GM06990 (cell line): ENCODE measurements at regions not wholly inside any gene's neighbourhood (a gene's known extent, or its start where the extent isn't known, plus 50 kb on each side); places are given as distances from the start of the nearest gene placed in this dataset.

Experiments
- DNase-seq: peaks from one replicate; pipeline ENCODE4 v3.0.0-alpha.2; 2011; ENCODE audit not compliant: insufficient read length; ENCODE audit errors: extremely low read depth
- H3K27me3 ChIP-seq: replicated peaks from 2 replicates; pipeline ENCODE4 v1.6.0; 2011; ENCODE audit warnings: low read length; ENCODE audit not compliant: control insufficient read depth, insufficient read depth
- H3K36me3 ChIP-seq: 2 replicates; pipeline ENCODE4 v1.5.1; 2011; ENCODE audit warnings: low read length; ENCODE audit not compliant: control insufficient read depth, insufficient read depth
- H3K4me3 ChIP-seq: replicated peaks from 2 replicates; pipeline ENCODE4 v1.5.1; 2011; ENCODE audit warnings: low read depth, mild to moderate bottlenecking, control low read depth, low read length
- CTCF ChIP-seq: IDR thresholded peaks from 2 replicates; pipeline ENCODE4 v1.5.1; 2011; ENCODE audit warnings: low read length, control low read depth, mild to moderate bottlenecking, inconsistent platforms; ENCODE audit not compliant: insufficient read depth, poor library complexity, severe bottlenecking

GRCh38 chr3:148034353-148034752 lies 625.2 kb downstream of the ZIC1 start:
- DNase-seq: no peak
- no peak overlapping the region for H3K4me3 ChIP-seq
- H3K27me3 ChIP-seq: no peaks in the 10 kb centered on the region
- TF ChIP-seq CTCF: no peak
- H3K36me3 ChIP-seq: no peaks in the 10 kb centered on the region

GRCh38 chr3:148036331-148036876 lies 627.2 kb downstream of the ZIC1 start:
- Histone ChIP-seq H3K36me3 (no peaks in the 10 kb centered on the region), H3K4me3 (no peak overlapping the region), H3K27me3 (no peaks in the 10 kb centered on the region)
- TF ChIP-seq CTCF: no peak
- DNase-seq: no peak

- Histone ChIP-seq H3K27me3 (no peaks in the 10 kb centered on the region), H3K4me3 (no peak overlapping the region), H3K36me3 (no peaks in the 10 kb centered on the region)
- no peak for TF ChIP-seq CTCF
- DNase-seq: no peak
Observed at GRCh38 chr3:148042663-148043445, 633.7 kb downstream of the ZIC1 start.

GRCh38 chr3:148044151-148044550 lies 635.0 kb downstream of the ZIC1 start:
- TF ChIP-seq CTCF: no peak
- no peaks in the 10 kb centered on the region for H3K27me3 ChIP-seq
- no peak for DNase-seq

GRCh38 chr3:148054999-148055398 lies 642.7 kb upstream of the AGTR1 start:
- Histone ChIP-seq H3K36me3 (no peaks in the 10 kb centered on the region), H3K4me3 (no peak overlapping the region), H3K27me3 (no peaks in the 10 kb centered on the region)
- no peak for DNase-seq
- TF ChIP-seq CTCF: no peak

More at GRCh38 chr3:148044151-148044550, 635.0 kb downstream of the ZIC1 start:
- H3K4me3 ChIP-seq: no peak overlapping the region
- H3K36me3 ChIP-seq: no peaks in the 10 kb centered on the region
